Adrenal gland (tissue), 9 donors: ENCODE measurements at regions not wholly inside any gene's neighbourhood (a gene's known extent, or its start where the extent isn't known, plus 50 kb on each side); places are given as distances from the start of the nearest gene placed in this dataset.

Experiments
- DNase-seq, 7 donors: peaks; one replicate each; pipeline ENCODE4 v3.0.0-alpha.2; 2019 to 2020
- H3K27ac ChIP-seq, 5 donors: fragments of 200-600 bp; sonication (generic) in 4 of 5; 1 replicate in 3 of 5; 2 replicates in 2 of 5; pipeline versions ENCODE4 v1.5.1 to v1.8.0; 2016 to 2020; ENCODE audit warnings: mild to moderate bottlenecking in 1 of 5
- H3K27me3 ChIP-seq: fragments of 200-600 bp; 2 replicates; pipeline ENCODE4 v1.8.0; 2021
- H3K36me3 ChIP-seq, 2 donors: fragments of 200-600 bp; replicated peaks in 1 of 2; 1 replicate in 1 of 2; 2 replicates in 1 of 2; pipeline versions ENCODE4 v1.5.1 to v1.8.0; 2018 to 2022
- H3K4me1 ChIP-seq, 2 donors: fragments of 200-600 bp; replicated peaks in 1 of 2; 1 replicate in 1 of 2; 2 replicates in 1 of 2; pipeline versions ENCODE4 v1.5.1 to v1.8.0; 2018 to 2021
- H3K4me3 ChIP-seq, 4 donors: fragments of 200-600 bp; sonication (generic) in 3 of 4; one replicate each; pipeline ENCODE4 v1.5.1; 2016 to 2018
- H3K9me3 ChIP-seq, 3 donors: fragments of 200-600 bp; sonication (generic) in 1 of 3; replicated peaks in 1 of 3; 1 replicate in 2 of 3; 2 replicates in 1 of 3; pipeline versions ENCODE4 v1.5.1 to v1.8.0; 2016 to 2021
- POLR2A ChIP-seq, 2 donors: fragments of 450-650 bp; IDR thresholded peaks; one replicate each; pipeline ENCODE4 v1.6.1; 2017; ENCODE audit warnings: antibody characterized with exemption in 2 of 2, mild to moderate bottlenecking in 2 of 2, moderate library complexity in 1 of 2
- WGBS, 4 donors: extraction: QIAGEN DNeasy Blood & Tissue Kit in 2 of 4; methylation state at CpG; one replicate each; pipeline versions ENCODE4 v1.1.5 to v1.1.7; 2013 to 2017; 5-methylcytosine and 5-hydroxymethylcytosine counted together
- intact Hi-C, 2 donors: fragments of 100-400 bp; cut with DNase I; formaldehyde crosslinking; loops; one replicate each; pipeline versions ENCODE4 v1.14.1 to v1.15.0; 2022 to 2023
- TF ChIP-seq, protein P1 (sequence below), 6 experiments: fragments of 450-650 bp in 4 of 6; fragments of 200-600 bp in 2 of 6; sonication (generic) in 1 of 6; IDR thresholded peaks; 1 replicate in 5 of 6; 2 replicates in 1 of 6; pipeline versions ENCODE4 v1.5.1 to v1.8.0; 2016 to 2021; ENCODE audit warnings: antibody characterized with exemption in 6 of 6, mild to moderate bottlenecking in 2 of 6, moderate library complexity in 1 of 6
- donor health status: healthy with polysubstance abuse.
- donor health status: Bipolar disorder and iron deficiency.
- donor health status: DM: yes; HTN: yes; CAD: no.
- donor health status: DM: no; HTN: no; CAD: no.
- donor health status: DM: no; HTN: no; CAD: no.

DNA sequence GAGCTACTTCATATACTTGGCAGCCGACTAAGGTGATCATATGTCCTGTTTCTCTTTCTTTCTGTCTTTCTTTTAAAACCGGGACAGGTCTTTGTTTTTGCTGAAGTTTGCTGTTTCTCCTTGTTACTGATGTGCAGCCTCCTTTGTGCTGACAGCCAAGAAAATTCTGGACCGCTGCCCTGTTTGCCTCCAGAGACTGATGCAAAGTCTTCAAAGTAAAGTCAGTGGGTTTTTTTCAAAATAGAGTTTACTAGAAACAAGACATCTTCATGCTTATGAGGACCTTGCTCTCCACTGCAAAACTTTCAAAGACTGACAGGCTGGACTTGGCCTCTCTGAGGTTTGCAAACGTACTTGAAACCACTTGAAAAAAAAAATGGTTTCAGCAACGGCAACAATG lies 510.5 kb upstream of the MAP3K7 start:
- peak in 3 of 7 donors; percentile 8 to 26 (median 14) for DNase-seq
- intact Hi-C loops: no loop called here
- Histone ChIP-seq H3K27me3 (no peaks in the 10 kb centered on the region), H3K4me3 (no peak overlapping the region), H3K27ac (no peak overlapping the region), H3K4me1 (no peaks in the 10 kb centered on the region), H3K36me3 (no peaks in the 10 kb centered on the region), H3K9me3 (no peaks in the 10 kb centered on the region)
- 36 to 41% (median 40%) methylated on average over 5 of the region's 5 CpGs for WGBS, 4 donors
- TF ChIP-seq POLR2A (IDR thresholded peaks at IDR 0.05): no peak
- TF ChIP-seq, protein P1, sequence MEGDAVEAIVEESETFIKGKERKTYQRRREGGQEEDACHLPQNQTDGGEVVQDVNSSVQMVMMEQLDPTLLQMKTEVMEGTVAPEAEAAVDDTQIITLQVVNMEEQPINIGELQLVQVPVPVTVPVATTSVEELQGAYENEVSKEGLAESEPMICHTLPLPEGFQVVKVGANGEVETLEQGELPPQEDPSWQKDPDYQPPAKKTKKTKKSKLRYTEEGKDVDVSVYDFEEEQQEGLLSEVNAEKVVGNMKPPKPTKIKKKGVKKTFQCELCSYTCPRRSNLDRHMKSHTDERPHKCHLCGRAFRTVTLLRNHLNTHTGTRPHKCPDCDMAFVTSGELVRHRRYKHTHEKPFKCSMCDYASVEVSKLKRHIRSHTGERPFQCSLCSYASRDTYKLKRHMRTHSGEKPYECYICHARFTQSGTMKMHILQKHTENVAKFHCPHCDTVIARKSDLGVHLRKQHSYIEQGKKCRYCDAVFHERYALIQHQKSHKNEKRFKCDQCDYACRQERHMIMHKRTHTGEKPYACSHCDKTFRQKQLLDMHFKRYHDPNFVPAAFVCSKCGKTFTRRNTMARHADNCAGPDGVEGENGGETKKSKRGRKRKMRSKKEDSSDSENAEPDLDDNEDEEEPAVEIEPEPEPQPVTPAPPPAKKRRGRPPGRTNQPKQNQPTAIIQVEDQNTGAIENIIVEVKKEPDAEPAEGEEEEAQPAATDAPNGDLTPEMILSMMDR (IDR thresholded peaks at IDR 0.05): no peak

DNA sequence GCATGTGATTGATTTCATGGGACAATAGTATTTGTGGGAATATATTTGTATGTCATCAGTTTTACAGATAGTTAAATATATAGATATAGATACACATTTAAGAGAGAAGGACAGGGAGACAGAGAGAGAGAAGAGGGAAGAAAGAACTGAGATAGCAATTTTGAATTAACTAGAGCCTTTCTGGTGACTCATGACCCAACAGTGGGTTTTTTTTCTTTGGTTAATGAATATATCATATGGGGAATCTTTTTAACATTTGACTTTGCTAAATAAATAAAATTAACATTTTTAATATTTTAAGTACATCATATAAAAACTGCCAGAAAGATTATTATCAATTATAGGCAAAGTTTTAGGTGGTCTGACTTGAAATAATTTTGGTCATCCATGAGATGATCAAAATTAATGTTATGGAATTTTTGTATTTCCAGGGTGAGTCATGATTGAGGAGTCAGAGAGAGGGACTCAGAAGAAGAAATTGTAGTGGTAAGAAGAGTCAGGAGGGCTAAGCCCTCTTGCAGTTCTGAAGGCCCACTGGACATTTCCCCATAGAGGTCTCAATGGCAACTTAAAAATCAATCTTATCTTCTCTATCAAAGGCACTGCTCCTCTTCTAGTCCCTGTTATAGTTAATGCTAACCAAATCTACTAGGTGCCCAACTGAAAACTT lies 508.1 kb upstream of the MAP3K7 start:
- Histone ChIP-seq H3K4me3 (no peak overlapping the region), H3K27me3 (no peaks in the 10 kb centered on the region), H3K27ac (no peak overlapping the region), H3K36me3 (no peaks in the 10 kb centered on the region), H3K4me1 (no peaks in the 10 kb centered on the region), H3K9me3 (no peaks in the 10 kb centered on the region)
- no peak for DNase-seq
- TF ChIP-seq, protein P1 (IDR thresholded peaks at IDR 0.05): no peak
- TF ChIP-seq POLR2A (IDR thresholded peaks at IDR 0.05): no peak
- intact Hi-C loops: no loop called here

DNA sequence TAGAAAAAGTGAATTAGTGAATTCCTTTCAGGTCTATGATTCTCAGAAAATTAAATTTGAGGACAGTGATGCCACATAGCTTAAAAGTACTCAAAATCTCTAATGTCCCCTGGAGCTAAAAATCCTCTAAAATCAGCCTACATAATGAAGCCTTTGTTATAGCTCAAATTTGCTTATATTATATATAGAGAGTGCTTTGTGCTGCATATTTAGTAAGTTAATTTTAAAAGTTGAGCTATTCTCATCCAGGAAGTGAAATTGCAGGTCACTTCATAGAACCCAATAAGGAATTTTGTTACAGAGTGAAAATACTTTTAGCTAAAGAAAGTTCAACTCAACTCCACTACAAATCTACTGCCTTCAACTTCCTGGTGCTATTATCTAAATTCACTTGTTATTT lies 507.5 kb upstream of the MAP3K7 start:
- TF ChIP-seq POLR2A (IDR thresholded peaks at IDR 0.05): no peak
- TF ChIP-seq, protein P1 (IDR thresholded peaks at IDR 0.05): no peak
- H3K4me1 ChIP-seq: no peaks in the 10 kb centered on the region
- H3K4me3 ChIP-seq: no peak overlapping the region
- no peaks in the 10 kb centered on the region for H3K36me3 ChIP-seq
- no peaks in the 10 kb centered on the region for H3K9me3 ChIP-seq
- no peak overlapping the region for H3K27ac ChIP-seq
- DNase-seq: no peak
- intact Hi-C loops: no loop called here
- H3K27me3 ChIP-seq: no peaks in the 10 kb centered on the region

DNA sequence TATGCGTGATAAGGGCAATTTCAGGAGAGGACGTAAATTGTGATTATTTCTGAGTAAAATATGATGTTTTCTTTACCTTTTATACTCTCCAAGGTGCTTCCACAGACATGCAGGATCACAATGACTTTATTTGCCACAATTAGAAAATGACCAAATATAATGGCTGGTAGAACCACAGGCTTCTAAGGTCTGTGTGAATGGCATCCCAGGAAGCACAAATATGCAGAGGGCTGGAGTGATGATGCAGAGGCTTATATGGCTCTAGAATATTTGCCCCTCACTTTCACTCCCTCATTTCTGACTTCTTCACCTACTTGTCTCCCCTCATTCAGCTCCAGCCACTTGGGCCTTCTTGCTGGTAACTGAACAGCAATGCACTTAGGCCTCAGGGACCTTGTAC lies 502.1 kb upstream of the MAP3K7 start:
- TF ChIP-seq POLR2A (IDR thresholded peaks at IDR 0.05): no peak
- TF ChIP-seq, protein P1 (IDR thresholded peaks at IDR 0.05): no peak
- Histone ChIP-seq H3K4me3 (no peak overlapping the region), H3K9me3 (no peaks in the 10 kb centered on the region), H3K36me3 (no peaks in the 10 kb centered on the region), H3K27me3 (no peaks in the 10 kb centered on the region), H3K4me1 (no peaks in the 10 kb centered on the region), H3K27ac (no peak overlapping the region)
- no peak for DNase-seq
- intact Hi-C loops: no loop called here
- 89 to 95% (median 92%) methylated on average over 2 of the region's 2 CpGs for WGBS, 4 donors
